DLD1 (cell line): ENCODE measurements at regions not wholly inside any gene's neighbourhood (a gene's known extent, or its start where the extent isn't known, plus 50 kb on each side); places are given as distances from the start of the nearest gene placed in this dataset.
"Not testable (repeated sequence)": the region's sequence is repeated elsewhere in the genome, so short reads cannot be mapped to it uniquely, and the experiment has no call there.

Source experiments
- in situ Hi-C: cut with HindIII; loops from 2 replicates; pipeline ENCODE4 v1.10.0; 2017; ENCODE audit warnings: low sequenced_read_pairs

- in situ Hi-C loops: no loop called here
Measured at GRCh38 chr15:98547275-98547674, 101.1 kb upstream of the IGF1R start.

- in situ Hi-C loops: no loop called here
Measured at GRCh38 chr15:98547741-98548138, 100.6 kb upstream of the IGF1R start.

GRCh38 chr15:98548139-98548971 lies 100.0 kb upstream of the IGF1R start:
- in situ Hi-C loops: no loop called here

GRCh38 chr15:98549003-98549402 lies 99.3 kb upstream of the IGF1R start:
- in situ Hi-C loops: no loop called here

GRCh38 chr15:98549741-98550140 lies 98.6 kb upstream of the IGF1R start:
- in situ Hi-C loops: no loop called here

GRCh38 chr15:98550363-98550762 lies 98.0 kb upstream of the IGF1R start:
- in situ Hi-C loops: not testable (repeated sequence)

GRCh38 chr15:98551936-98552562 lies 96.3 kb upstream of the IGF1R start:
- in situ Hi-C loops: no loop called here

GRCh38 chr15:98554272-98555172 lies 93.8 kb upstream of the IGF1R start:
- in situ Hi-C loops: no loop called here

- in situ Hi-C loops: no loop called here
Measured at GRCh38 chr15:98555173-98555515, 93.2 kb upstream of the IGF1R start.

GRCh38 chr15:98556321-98556720 lies 92.0 kb upstream of the IGF1R start:
- in situ Hi-C loops: no loop called here

GRCh38 chr15:98560338-98560737 lies 88.0 kb upstream of the IGF1R start:
- in situ Hi-C loops: no loop called here

GRCh38 chr15:98561169-98561941 lies 87.0 kb upstream of the IGF1R start:
- in situ Hi-C loops: no loop called here

GRCh38 chr15:98562331-98562937 lies 85.9 kb upstream of the IGF1R start:
- in situ Hi-C loops: no loop called here

- in situ Hi-C loops: no loop called here
Measured at GRCh38 chr15:98565566-98565965, 82.8 kb upstream of the IGF1R start.

- in situ Hi-C loops: no loop called here
Measured at GRCh38 chr15:98567951-98568350, 80.4 kb upstream of the IGF1R start.

- in situ Hi-C loops: no loop called here
Measured at GRCh38 chr15:98568382-98569017, 79.8 kb upstream of the IGF1R start.

- in situ Hi-C loops: no loop called here
Measured at GRCh38 chr15:98570119-98570518, 78.2 kb upstream of the IGF1R start.

- in situ Hi-C loops: no loop called here
Measured at GRCh38 chr15:98580572-98580971, 67.8 kb upstream of the IGF1R start.

GRCh38 chr15:98581715-98582114 lies 66.6 kb upstream of the IGF1R start:
- in situ Hi-C loops: no loop called here
